ENCODE measurements at regions not wholly inside any gene's neighbourhood (a gene's known extent, or its start where the extent isn't known, plus 50 kb on each side); places are given as distances from the start of the nearest gene placed in this dataset.

DNA sequence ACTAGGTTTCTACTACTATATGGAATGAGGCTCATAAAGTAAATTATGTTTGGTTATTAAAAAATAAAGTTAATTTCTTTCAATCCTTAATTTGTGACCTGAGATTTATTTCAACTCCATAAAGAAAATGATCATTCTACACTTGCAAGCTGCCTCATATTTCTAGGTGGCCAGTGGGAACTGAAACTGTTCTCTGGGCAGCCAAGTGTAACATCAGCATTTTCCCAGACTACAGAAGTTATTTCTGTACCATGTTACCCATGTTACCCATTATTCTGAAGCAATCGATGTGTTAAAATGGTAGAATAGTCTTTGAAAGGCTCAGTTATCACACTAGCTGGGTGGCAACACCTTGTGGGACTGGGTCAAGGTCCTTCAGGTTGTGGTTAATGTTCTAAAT, 139.3 kb upstream of the FBXO11 start:
- TF ChIP-seq KLF13 (tag; IDR thresholded peaks at IDR 0.05; ENCODE audit: borderline replicate concordance, low read depth) (no peak), ZSCAN29 (IDR thresholded peaks at IDR 0.05) (no peak), MAFK (IDR thresholded peaks at IDR 0.05; ENCODE audit: low read length) (no peak), BRCA1 (IDR thresholded peaks at IDR 0.05) (no peak), BRCA1 (CRISPR knock-in tag; IDR thresholded peaks at IDR 0.05) (no peak), CEBPG (CRISPR knock-in tag; IDR thresholded peaks at IDR 0.05) (no peak), CEBPG (tag; conservative IDR thresholded peaks at IDR 0.05 in 1 of 2, IDR thresholded peaks at IDR 0.05 in 1 of 2) (no peak), ARID2 (IDR thresholded peaks at IDR 0.05) (no peak), EZH2 (IDR thresholded peaks at IDR 0.05; ENCODE audit: borderline replicate concordance, low read depth, low read length) (no peak), POLR2AphosphoS5 (IDR thresholded peaks at IDR 0.05; ENCODE audit: control insufficient read depth, insufficient read depth, low read depth, low read length) (no peak), ZBTB8A (IDR thresholded peaks at IDR 0.05; ENCODE audit: partially characterized antibody) (no peak)
- TF ChIP-seq, protein P1, sequence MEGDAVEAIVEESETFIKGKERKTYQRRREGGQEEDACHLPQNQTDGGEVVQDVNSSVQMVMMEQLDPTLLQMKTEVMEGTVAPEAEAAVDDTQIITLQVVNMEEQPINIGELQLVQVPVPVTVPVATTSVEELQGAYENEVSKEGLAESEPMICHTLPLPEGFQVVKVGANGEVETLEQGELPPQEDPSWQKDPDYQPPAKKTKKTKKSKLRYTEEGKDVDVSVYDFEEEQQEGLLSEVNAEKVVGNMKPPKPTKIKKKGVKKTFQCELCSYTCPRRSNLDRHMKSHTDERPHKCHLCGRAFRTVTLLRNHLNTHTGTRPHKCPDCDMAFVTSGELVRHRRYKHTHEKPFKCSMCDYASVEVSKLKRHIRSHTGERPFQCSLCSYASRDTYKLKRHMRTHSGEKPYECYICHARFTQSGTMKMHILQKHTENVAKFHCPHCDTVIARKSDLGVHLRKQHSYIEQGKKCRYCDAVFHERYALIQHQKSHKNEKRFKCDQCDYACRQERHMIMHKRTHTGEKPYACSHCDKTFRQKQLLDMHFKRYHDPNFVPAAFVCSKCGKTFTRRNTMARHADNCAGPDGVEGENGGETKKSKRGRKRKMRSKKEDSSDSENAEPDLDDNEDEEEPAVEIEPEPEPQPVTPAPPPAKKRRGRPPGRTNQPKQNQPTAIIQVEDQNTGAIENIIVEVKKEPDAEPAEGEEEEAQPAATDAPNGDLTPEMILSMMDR (IDR thresholded peaks at IDR 0.05 in 2 of 3, conservative IDR thresholded peaks at IDR 0.05 in 1 of 3; ENCODE audit: insufficient read depth in 2 of 3, low read depth in 1 of 3, low read length in 3 of 3): no peak
- TF ChIP-seq, protein P2, sequence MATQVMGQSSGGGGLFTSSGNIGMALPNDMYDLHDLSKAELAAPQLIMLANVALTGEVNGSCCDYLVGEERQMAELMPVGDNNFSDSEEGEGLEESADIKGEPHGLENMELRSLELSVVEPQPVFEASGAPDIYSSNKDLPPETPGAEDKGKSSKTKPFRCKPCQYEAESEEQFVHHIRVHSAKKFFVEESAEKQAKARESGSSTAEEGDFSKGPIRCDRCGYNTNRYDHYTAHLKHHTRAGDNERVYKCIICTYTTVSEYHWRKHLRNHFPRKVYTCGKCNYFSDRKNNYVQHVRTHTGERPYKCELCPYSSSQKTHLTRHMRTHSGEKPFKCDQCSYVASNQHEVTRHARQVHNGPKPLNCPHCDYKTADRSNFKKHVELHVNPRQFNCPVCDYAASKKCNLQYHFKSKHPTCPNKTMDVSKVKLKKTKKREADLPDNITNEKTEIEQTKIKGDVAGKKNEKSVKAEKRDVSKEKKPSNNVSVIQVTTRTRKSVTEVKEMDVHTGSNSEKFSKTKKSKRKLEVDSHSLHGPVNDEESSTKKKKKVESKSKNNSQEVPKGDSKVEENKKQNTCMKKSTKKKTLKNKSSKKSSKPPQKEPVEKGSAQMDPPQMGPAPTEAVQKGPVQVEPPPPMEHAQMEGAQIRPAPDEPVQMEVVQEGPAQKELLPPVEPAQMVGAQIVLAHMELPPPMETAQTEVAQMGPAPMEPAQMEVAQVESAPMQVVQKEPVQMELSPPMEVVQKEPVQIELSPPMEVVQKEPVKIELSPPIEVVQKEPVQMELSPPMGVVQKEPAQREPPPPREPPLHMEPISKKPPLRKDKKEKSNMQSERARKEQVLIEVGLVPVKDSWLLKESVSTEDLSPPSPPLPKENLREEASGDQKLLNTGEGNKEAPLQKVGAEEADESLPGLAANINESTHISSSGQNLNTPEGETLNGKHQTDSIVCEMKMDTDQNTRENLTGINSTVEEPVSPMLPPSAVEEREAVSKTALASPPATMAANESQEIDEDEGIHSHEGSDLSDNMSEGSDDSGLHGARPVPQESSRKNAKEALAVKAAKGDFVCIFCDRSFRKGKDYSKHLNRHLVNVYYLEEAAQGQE (IDR thresholded peaks at IDR 0.05; ENCODE audit: borderline replicate concordance): no peak
- TF ChIP-seq, protein P2 (CRISPR knock-in tag; IDR thresholded peaks at IDR 0.05; ENCODE audit: low read depth): no peak

Measured in K562 (cell line).